Activated T-cell treated with anti-CD3 and anti-CD28 coated beads for 24 hours (primary cell): ENCODE measurements at regions not wholly inside any gene's neighbourhood (a gene's known extent, or its start where the extent isn't known, plus 50 kb on each side); places are given as distances from the start of the nearest gene placed in this dataset.

Source experiments
- DNase-seq: peaks from one replicate; pipeline ENCODE4 v3.0.0-alpha.2; 2020; ENCODE audit warnings: low read depth

DNA sequence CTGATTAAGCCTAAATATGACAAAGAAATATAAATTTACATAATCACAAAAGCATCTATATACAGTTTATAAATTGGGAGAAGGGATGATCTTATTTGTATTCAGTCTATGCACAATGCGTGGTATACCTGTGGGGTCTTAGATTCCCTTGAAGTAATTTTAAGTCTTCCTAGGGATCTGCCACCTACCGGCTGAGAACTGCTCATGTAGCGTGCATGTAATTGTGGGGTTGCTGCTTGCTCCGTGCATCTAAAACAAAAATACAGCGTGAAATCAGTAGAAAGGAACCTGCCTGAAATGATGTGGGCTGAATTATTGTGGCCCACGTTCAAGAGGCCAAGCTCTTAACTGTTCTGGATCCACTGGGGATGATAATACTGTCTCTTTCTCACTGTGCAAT lies 187.3 kb downstream of the MBOAT1 start:
- DNase-seq = no peak

DNA sequence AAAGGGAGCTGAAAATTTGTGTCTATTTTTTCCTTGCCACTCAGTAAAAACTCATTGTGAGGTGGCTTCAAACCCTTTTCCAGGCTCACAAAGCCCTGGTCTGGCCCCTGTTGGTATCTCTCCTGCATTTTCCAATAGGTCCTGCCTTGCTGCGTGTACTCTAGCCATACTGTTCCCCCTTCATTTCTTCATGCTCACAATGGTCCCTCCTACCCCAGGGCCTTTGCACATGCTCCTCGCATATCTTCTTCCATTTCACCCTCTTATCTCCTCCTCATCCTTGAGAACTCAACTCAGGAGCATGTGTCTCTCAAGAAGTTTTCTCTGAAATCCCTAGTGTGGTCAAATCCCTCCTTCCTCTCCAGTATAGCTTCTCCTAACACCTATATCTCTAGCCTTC lies 186.6 kb downstream of the MBOAT1 start:
- DNase-seq = no peak

DNA sequence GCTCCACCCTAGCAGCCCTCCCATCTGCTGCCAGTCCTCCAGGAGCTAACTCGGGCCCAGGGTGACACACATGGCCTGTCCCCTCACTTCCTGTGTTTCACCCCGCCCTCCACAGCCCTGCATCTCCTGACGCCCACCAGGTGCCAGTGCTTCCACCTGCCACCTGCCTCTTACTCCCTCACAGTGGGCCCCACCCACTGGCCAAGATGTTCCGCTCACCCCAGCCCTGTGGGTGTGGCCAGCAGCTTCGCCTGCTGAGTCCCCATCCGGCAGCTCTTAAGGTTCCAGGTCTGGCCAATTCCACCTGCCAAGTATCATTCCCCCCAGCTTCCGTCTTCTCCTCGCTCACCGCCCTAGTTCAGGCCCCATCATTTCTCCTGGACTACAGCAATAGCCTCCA lies 184.1 kb downstream of the MBOAT1 start:
- DNase-seq = no peak

DNA sequence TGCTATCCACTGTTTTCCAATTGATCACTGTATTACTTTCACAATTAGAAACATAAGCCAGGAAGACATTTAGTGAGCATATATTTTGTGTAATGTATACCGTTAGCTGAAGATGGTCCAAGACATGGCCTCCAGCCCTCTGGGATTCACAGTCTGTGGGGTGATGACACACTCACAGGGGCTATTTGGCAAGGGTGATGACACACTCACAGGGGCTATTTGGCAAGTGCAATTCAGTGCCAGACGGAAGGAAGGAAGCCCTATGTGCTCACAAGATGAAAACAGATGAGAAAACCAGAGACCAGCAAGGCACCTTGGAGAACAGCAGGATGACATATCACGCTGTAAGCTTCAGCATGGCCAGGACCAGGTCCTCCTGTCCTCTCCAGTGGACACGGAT lies 183.7 kb downstream of the MBOAT1 start:
- DNase-seq = no peak

DNA sequence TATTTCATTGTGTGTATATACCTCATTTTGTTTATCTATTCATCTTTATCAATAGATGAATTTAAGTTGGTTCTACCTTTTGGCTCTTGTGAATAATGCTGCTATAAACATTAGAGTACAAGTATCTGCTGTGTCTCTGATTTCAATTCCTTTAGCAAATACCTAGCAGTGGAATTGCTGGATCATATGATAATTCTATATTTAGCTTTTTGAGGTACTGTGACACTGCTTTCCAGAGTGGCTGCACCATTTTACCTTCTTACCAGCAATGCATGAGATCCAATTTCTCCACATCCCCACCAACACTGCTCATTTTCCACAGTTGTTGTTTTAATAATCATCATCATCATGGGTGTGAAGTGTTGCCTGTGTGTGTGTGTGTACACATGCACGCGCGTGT lies 182.3 kb downstream of the MBOAT1 start:
- DNase-seq = no peak

DNA sequence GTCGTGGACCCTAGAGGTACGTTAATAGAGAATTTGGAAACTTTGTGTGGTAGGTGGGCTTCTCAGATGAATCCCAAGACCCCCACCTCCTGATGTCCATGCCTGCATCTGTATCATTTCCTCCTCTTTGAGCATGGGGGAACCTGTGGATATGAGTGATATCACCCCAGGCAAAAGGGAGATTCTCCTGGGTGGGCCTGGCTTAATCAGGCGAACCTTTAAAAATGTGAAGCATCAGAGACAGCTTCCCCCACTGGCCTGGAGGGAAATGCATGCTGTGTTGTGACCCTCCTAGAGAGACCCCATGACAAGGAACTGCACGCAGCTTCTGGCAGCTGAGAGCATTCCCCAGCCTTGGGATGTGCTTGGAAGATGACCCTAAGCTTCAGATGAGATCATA lies 180.9 kb downstream of the MBOAT1 start:
- no peak for DNase-seq

DNA sequence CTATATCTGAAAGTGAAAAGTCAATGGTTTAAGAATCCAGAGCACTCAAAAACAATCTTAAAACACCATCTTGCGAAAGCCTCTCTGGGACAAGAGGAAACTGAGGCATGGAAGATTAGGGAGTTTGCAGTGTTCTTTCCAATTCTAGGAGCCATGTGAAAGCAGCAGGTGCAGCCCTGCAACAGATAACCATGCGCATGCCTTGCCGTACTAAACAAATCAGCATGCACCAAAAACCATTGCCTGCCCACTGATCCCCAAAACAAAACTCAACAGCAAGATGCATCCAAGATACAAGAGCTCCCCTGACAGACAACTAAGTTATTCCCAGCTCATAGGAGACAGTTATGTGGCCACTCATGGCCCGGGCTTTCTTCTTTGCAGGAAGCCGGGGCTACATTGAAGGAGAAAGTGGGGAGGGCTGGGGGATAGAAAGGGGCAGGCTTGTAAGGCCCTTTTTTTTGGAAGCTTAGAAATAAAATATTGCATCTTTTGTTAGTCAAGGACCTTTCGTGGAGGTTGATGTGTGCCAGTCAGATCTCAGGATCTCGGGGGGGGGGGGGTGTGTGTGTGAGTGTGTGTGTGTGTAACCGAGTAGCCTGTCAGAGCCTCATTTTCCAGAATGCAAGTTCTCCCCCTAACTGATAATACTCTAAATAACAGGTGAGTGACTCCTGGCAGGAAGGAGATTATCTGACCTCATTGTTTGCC lies 178.4 kb downstream of the MBOAT1 start:
- DNase-seq = no peak

DNA sequence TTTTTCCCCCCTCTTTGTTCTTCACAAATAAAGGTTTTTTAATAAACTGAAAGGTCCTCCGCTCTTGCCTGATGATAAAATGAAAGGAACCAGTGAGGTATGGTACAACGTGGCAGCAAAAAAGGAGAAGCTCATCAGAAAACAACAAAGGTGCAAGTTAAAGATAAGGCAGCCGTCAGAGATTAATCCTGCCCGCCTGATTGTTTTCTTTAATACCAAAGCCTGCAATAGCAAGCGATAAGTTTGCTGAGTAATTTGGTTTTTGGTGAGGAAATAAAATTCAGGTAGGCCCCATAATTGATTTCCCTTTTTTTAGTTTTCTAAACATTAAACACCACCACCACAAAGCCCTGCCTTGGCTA lies 177.9 kb downstream of the MBOAT1 start:
- no peak for DNase-seq

DNA sequence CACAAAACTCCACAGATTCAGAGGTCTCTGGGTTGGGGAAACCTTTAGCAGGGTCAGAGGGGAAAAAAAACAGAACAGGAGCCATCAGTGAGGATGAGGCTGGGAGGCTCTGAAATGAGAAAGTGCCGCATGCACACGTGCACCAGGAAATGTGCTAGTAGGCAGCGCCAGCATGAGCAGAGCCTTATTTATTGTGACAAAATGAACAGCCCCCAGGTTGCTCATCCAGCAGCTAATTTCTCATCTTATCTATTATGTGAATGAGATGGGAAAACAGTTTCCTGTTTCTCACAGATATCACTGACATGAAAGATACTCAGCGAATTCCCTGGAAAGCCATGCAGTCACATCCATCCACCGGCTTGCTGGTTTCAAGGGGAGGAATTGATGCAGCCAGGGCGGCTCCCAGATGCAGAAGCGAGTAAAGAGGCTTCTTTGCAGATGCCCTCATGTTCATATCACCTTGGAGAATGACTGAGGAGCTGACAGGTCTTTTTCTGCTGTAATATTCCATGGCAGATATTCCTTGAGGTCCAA lies 176.1 kb downstream of the MBOAT1 start:
- DNase-seq = no peak

DNA sequence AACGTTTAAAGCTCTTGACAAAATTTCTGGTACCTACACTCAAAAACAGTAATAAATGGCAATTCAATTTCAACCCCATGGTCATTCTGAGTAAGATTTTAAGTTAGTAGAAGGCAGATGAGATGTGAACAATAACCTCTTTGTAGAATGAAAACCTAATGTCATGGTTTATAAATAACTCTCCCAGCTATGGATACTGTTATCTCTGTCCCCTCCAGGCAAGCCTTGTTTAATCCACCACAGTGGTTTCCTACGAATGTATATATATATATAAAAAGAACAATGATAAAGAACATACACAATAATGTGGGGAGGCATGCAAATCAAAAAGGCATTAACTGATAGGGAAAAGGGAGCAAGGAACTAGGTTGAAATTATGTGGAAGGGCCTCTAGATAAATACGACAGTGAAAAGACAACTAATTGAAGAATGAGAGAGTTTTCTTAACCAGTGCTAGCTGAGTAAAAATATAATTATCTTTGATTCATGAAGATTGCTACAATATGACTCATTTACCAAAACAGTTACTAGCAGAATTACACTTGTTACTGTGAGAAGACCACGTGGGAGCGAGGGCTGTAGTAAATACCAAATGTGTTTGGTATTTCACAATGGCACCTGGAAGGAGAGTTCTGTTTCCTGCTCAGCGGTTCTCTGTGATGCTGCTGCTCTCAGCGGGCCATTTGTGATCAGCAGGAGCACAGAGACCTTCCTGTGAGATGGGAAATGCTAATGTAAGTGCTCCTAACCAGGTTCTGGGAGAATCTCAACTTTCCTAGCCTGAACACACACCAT lies 173.7 kb downstream of the MBOAT1 start:
- no peak for DNase-seq

DNA sequence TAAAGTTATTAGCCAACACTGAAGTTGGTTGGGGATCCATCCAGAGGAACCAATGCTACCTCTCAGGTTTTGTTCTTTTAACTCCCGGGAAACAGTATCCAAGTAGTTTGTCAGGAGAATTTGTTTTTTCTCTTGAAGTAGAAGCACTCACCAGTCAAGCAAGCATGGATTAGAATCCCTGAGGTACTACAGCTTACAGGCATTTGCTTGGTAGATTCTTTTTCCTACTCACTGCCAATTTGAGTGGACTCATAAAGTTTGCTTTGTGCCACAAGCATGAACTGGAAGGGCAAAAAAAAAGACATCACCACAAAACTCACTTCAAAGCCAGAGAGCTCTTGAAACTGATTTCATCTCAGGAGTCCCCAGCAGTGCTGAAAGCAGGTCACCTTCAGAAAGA lies 167.4 kb downstream of the MBOAT1 start:
- DNase-seq = no peak
